Panc1 (cell line): ENCODE measurements at regions not wholly inside any gene's neighbourhood (a gene's known extent, or its start where the extent isn't known, plus 50 kb on each side); places are given as distances from the start of the nearest gene placed in this dataset.

ENCODE experiments used
- POLR2AphosphoS5 ChIP-seq: IDR thresholded peaks from 2 replicates; pipeline ENCODE4 v1.6.1; 2012; ENCODE audit warnings: mild to moderate bottlenecking, low read depth, low read length, moderate library complexity
- SIN3A ChIP-seq: IDR thresholded peaks from 2 replicates; pipeline ENCODE4 v1.6.1; 2012; ENCODE audit warnings: low read depth, mild to moderate bottlenecking, low read length, moderate library complexity, borderline replicate concordance; ENCODE audit not compliant: insufficient read depth
- TF ChIP-seq, protein P1 (sequence below): fragments of 450-650 bp; IDR thresholded peaks from 2 replicates; pipeline ENCODE4 v1.5.1; 2017; ENCODE audit warnings: mild to moderate bottlenecking
- TF ChIP-seq, protein P2 (sequence below), 2 experiments: IDR thresholded peaks; 2 replicates each; pipeline ENCODE4 v1.6.1; 2011 to 2012; ENCODE audit warnings: low read depth in 2 of 2, control low read depth in 1 of 2, low read length in 1 of 2, mild to moderate bottlenecking in 1 of 2, moderate library complexity in 1 of 2; ENCODE audit not compliant: insufficient read depth in 1 of 2

DNA sequence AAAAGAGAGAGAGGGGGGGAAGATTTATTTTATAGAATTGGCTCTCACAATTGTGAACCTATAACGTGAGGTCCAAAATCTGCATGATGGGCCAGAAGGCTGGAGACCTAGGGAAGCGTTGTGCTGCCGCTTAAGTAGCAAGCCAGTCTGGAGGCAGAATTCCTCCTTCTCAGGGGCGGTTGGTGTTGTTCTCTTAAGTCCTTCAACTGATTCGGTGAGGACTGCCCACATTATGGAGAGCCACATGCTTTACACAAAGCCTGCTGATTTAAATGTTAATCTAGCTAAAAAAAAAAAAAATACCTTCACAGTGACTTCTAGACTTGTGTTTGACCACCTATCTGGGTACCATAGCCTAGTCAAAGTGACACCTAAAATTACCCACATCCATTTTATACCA, 64.2 kb upstream of the CKS2 start:
- TF ChIP-seq, protein P1, sequence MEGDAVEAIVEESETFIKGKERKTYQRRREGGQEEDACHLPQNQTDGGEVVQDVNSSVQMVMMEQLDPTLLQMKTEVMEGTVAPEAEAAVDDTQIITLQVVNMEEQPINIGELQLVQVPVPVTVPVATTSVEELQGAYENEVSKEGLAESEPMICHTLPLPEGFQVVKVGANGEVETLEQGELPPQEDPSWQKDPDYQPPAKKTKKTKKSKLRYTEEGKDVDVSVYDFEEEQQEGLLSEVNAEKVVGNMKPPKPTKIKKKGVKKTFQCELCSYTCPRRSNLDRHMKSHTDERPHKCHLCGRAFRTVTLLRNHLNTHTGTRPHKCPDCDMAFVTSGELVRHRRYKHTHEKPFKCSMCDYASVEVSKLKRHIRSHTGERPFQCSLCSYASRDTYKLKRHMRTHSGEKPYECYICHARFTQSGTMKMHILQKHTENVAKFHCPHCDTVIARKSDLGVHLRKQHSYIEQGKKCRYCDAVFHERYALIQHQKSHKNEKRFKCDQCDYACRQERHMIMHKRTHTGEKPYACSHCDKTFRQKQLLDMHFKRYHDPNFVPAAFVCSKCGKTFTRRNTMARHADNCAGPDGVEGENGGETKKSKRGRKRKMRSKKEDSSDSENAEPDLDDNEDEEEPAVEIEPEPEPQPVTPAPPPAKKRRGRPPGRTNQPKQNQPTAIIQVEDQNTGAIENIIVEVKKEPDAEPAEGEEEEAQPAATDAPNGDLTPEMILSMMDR: no peak
- TF ChIP-seq SIN3A: no peak
- TF ChIP-seq POLR2AphosphoS5: no peak
- TF ChIP-seq, protein P2, sequence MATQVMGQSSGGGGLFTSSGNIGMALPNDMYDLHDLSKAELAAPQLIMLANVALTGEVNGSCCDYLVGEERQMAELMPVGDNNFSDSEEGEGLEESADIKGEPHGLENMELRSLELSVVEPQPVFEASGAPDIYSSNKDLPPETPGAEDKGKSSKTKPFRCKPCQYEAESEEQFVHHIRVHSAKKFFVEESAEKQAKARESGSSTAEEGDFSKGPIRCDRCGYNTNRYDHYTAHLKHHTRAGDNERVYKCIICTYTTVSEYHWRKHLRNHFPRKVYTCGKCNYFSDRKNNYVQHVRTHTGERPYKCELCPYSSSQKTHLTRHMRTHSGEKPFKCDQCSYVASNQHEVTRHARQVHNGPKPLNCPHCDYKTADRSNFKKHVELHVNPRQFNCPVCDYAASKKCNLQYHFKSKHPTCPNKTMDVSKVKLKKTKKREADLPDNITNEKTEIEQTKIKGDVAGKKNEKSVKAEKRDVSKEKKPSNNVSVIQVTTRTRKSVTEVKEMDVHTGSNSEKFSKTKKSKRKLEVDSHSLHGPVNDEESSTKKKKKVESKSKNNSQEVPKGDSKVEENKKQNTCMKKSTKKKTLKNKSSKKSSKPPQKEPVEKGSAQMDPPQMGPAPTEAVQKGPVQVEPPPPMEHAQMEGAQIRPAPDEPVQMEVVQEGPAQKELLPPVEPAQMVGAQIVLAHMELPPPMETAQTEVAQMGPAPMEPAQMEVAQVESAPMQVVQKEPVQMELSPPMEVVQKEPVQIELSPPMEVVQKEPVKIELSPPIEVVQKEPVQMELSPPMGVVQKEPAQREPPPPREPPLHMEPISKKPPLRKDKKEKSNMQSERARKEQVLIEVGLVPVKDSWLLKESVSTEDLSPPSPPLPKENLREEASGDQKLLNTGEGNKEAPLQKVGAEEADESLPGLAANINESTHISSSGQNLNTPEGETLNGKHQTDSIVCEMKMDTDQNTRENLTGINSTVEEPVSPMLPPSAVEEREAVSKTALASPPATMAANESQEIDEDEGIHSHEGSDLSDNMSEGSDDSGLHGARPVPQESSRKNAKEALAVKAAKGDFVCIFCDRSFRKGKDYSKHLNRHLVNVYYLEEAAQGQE (IDR thresholded peaks at IDR 0.05; ENCODE audit: insufficient read depth in 1 of 2, low read depth in 2 of 2, low read length in 1 of 2): no peak
